ENCODE measurements at regions not wholly inside any gene's neighbourhood (a gene's known extent, or its start where the extent isn't known, plus 50 kb on each side); places are given as distances from the start of the nearest gene placed in this dataset.

GRCh38 chr5:107310181-107310580 is 360.6 kb downstream of the EFNA5 start:
- TF ChIP-seq ESRRG (CRISPR knock-in tag; IDR thresholded peaks at IDR 0.05) (no peak), ZNF70 (CRISPR knock-in tag; IDR thresholded peaks at IDR 0.05) (no peak), CSRNP3 (CRISPR knock-in tag; IDR thresholded peaks at IDR 0.05) (no peak), GLIS3 (CRISPR knock-in tag; IDR thresholded peaks at IDR 0.05) (no peak), SNAI2 (CRISPR knock-in tag; IDR thresholded peaks at IDR 0.05) (no peak), PPARA (CRISPR knock-in tag; IDR thresholded peaks at IDR 0.05; ENCODE audit: borderline replicate concordance) (no peak), ZNF565 (CRISPR knock-in tag; conservative IDR thresholded peaks at IDR 0.05; ENCODE audit: low read depth) (no peak), TOX (CRISPR knock-in tag; IDR thresholded peaks at IDR 0.05; ENCODE audit: borderline replicate concordance) (no peak), TCF4 (CRISPR knock-in tag; IDR thresholded peaks at IDR 0.05; ENCODE audit: borderline replicate concordance) (no peak), TSHZ2 (CRISPR knock-in tag; IDR thresholded peaks at IDR 0.05) (no peak), RARB (CRISPR knock-in tag; IDR thresholded peaks at IDR 0.05) (no peak), OSR1 (CRISPR knock-in tag; IDR thresholded peaks at IDR 0.05) (no peak), ISL1 (CRISPR knock-in tag; IDR thresholded peaks at IDR 0.05) (no peak), BACH2 (CRISPR knock-in tag; IDR thresholded peaks at IDR 0.05; ENCODE audit: borderline replicate concordance) (no peak), CSDC2 (CRISPR knock-in tag; IDR thresholded peaks at IDR 0.05) (no peak), CREB5 (CRISPR knock-in tag; IDR thresholded peaks at IDR 0.05; ENCODE audit: low read depth) (no peak), ZFP30 (CRISPR knock-in tag; IDR thresholded peaks at IDR 0.05) (no peak)
- TF ChIP-seq, protein P1, sequence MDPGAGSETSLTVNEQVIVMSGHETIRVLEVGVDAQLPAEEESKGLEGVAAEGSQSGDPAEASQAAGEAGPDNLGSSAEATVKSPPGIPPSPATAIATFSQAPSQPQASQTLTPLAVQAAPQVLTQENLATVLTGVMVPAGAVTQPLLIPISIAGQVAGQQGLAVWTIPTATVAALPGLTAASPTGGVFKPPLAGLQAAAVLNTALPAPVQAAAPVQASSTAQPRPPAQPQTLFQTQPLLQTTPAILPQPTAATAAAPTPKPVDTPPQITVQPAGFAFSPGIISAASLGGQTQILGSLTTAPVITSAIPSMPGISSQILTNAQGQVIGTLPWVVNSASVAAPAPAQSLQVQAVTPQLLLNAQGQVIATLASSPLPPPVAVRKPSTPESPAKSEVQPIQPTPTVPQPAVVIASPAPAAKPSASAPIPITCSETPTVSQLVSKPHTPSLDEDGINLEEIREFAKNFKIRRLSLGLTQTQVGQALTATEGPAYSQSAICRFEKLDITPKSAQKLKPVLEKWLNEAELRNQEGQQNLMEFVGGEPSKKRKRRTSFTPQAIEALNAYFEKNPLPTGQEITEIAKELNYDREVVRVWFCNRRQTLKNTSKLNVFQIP (CRISPR knock-in tag; IDR thresholded peaks at IDR 0.05; ENCODE audit: borderline replicate concordance, low read depth): no peak
- ATAC-seq: no peak

DNA sequence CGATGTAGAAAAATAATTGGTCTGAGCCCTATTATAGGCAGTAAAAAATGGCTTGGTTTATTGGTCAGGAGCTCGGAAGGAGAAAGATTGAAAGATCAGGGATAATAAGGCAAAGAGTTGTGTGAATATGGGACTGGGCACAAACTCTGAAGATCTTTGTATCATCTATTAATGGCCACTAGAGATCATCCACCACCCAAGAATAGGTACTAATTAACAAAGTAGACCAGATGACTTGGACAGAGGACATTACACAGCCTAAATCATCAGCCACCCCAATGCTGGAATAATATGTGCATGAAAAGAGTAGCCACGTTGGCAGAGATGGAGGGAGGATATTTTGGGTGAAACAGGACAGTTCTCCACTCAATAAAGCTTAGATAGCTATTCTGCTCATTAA is 364.1 kb downstream of the EFNA5 start:
- no peak for ATAC-seq
- TF ChIP-seq CSRNP3 (CRISPR knock-in tag; IDR thresholded peaks at IDR 0.05) (no peak), ESRRG (CRISPR knock-in tag; IDR thresholded peaks at IDR 0.05) (no peak), TCF4 (CRISPR knock-in tag; IDR thresholded peaks at IDR 0.05; ENCODE audit: borderline replicate concordance) (no peak), TOX (CRISPR knock-in tag; IDR thresholded peaks at IDR 0.05; ENCODE audit: borderline replicate concordance) (no peak), ZFP3 (CRISPR knock-in tag; IDR thresholded peaks at IDR 0.05) (no peak), ZC3H10 (CRISPR knock-in tag; IDR thresholded peaks at IDR 0.05) (no peak), PATZ1 (CRISPR knock-in tag; IDR thresholded peaks at IDR 0.05; ENCODE audit: borderline replicate concordance) (no peak), SNAI2 (CRISPR knock-in tag; IDR thresholded peaks at IDR 0.05) (no peak), BACH2 (CRISPR knock-in tag; IDR thresholded peaks at IDR 0.05; ENCODE audit: borderline replicate concordance) (no peak)
